Stimulated activated CD8-positive, alpha-beta memory T cell treated with anti-CD3 and anti-CD28 coated beads, Interleukin-7, amount 100 ng/mL, for 4 hours (primary cell): ENCODE measurements at regions not wholly inside any gene's neighbourhood (a gene's known extent, or its start where the extent isn't known, plus 50 kb on each side); places are given as distances from the start of the nearest gene placed in this dataset.
"Not testable (repeated sequence)": the region's sequence is repeated elsewhere in the genome, so short reads cannot be mapped to it uniquely, and the experiment has no call there.

ENCODE experiments used
- DNase-seq, 2 donors: peaks; one replicate each; pipeline ENCODE4 v3.0.0-alpha.2; 2020; ENCODE audit warnings: low read depth in 2 of 2

DNA sequence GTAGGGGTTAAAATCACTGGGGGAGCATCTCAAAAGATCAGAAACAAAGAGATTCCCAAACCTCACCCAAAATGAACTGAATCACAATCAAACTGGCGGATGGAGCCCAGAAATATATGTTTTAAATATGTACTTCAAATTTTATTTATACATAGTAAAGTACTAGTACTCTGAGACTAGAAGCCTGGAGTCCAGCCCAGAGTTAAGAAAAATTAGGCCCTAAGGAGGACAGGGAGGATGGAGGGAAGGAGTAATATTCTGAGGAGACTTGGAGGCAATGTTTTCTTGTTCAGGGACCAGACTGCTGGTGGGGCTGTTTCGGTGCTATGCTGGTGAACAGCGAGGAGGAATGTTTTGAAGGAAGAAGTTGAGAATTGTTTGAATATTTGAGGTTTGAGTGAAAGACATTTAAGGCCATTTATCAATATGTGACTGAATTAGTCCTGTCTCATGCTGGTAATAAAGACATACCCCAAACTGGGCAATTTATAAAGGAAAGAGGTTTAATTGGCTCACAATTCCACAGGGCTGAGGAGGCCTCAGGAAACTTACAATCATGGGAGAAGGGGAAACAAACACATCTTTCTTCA is 552.4 kb upstream of the DAB2 start:
- DNase-seq, result no peak

DNA sequence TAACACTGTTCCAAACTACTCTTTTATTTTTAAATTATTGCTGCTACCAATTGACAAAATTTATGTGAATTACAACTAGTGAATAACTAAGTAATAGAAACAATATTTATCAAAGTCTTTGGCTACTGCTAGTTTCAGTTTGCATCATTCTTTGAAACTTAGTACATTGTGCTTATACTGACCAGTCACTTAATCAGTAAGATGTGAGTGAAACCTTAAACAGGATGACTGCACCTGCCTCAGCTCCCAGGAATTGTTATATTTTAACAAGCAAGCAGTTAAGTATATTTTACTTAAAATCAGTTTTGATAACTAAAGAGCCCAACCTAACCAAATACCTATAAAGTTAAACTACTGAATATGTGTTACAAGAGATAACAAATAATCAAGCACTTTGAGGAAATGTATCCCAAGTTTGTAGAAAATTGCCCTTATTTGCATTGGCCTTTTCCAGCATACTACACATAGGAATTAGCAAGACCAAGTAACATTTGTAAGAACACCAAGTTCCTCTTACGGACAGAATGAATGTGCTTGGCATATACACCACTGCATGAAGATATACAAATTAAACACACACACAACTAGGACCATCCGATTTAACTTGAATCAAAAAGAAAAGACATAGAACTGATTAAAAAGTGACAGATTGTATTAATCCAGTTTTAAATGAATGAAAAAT is 545.5 kb upstream of the DAB2 start:
- no peak for DNase-seq

- no peak for DNase-seq
These were observed 543.6 kb upstream of the DAB2 start for GRCh38 chr5:39968381-39968780.

- DNase-seq, result no peak
These were observed 530.4 kb upstream of the DAB2 start for GRCh38 chr5:39955156-39955555.

- no peak for DNase-seq
These were observed 526.3 kb upstream of the DAB2 start for GRCh38 chr5:39951070-39951469.

DNA sequence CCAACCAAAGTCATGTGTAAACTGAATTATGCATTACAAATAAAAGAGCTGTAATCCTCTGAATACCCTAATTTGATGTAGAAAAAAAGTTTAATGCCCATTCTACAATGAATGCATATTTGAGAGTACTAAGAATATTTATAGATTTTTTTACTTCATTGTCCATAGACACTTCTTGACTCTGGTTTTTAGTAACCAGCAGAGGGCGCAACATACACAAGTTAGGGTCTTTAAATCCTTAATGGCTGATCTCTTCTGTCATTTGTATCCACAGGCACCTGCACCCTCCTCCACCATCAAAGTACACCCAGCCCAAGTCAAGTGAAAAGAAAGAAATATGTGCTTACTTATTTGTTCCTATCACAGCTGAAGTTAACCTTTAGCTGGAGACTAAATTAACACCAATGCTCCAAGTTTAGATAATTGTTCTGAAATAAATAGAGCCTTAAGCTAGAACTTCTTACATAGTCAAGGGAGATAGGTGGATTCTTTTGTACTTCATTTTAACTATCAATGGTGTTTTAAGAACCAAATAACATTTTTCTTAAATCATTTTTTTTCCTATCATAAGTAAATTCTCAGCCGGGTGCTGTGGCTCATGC is 524.2 kb upstream of the DAB2 start:
- peak; percentile 10 to 52 for DNase-seq

GRCh38 chr5:39948341-39948740 is 523.6 kb upstream of the DAB2 start:
- DNase-seq, result no peak

DNA sequence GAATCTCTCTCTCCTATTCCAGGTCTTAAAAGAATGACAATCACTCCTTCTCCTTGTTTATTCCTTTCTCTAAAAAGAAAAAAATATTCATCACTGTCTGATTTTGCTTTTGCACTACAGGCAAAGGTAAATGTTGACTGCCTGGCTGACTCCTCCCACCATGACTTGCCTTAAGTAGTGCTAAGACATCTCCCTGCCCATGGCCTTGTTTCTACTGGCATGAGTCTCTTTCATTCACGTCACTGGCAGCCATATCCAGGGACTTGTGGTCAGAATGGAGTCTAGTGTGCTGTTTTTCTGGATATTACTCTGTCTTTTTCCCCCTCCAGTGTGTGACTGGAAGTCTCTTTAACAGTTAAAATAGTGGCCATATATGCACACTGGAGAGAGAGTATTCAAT is 522.9 kb upstream of the DAB2 start:
- no peak for DNase-seq

GRCh38 chr5:39946356-39947045 is 521.7 kb upstream of the DAB2 start:
- no peak for DNase-seq

DNA sequence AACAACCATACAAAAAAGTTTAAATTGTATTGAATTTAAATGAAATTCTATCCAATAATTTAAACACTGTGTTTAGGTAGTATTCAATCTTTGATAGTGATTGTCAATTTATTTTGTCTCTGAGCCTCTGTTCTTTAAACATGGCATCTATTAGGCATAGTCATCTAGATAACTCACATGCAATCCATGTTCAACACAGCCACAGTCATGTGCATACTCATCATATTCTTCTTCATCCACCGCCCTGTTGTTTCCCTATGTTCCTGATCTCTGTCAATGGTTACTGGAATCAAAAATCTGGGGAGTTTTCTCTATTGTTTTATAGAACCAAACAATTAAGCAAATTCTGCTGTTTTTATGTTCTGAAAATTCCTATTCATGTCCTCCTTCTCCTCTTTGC is 521.1 kb upstream of the DAB2 start:
- no peak for DNase-seq

DNA sequence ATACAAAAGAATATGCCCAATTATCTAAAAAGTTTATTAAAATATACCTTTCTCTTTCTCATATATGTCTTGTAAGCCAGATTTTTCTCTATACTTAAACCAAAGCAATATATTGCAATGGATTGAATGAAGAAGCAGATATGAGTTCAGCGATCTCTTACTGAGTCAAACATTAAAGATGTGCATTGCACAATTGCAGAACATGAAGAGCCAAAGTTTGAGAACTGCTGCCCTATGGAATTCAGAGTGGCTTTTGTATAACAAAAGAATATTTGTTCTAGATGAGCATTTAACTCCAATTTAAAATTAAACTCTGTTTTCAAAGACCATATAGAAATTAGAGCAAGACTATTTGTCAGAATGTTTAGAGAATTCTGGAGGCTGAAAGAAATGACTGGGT is 519.0 kb upstream of the DAB2 start:
- DNase-seq, result no peak

DNA sequence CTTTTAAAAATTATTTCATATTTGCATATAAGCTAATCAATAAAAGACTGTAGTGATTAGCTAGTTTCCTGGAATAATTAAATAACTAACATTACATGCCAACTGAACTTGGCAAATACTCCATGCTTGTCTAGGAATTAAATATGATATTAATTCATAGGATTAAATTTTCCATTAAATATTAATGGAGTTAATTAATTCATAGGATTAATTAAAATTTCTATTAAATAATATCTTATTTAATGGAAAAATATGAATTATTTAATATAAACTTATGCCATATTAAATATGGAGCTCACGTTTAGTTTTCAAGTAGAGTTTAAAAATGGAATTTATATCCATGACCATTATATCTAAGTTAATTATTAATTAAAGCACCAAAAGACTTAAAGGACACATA is 517.8 kb upstream of the DAB2 start:
- DNase-seq, result no peak

DNA sequence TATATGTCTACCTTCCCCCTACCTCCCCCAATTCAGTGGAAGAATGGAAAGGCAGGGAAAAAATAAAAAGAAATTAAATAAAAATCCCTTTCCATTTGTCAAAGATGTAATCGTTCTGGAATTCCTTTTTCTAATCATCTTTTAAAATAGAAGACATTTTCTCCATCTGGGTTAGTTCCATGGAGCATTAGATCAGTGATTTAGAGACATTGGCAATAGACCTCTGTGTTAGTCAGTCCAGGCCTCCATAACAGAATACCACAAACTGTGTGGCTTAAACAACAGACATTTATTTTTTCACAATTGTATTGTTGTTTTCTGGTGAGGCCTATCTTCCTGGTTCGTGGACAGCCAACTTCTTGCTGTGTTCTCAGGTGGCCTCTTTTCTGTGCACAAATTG is 516.6 kb upstream of the DAB2 start:
- no peak for DNase-seq

GRCh38 chr5:39934830-39935229 is 510.1 kb upstream of the DAB2 start:
- DNase-seq, result no peak

DNA sequence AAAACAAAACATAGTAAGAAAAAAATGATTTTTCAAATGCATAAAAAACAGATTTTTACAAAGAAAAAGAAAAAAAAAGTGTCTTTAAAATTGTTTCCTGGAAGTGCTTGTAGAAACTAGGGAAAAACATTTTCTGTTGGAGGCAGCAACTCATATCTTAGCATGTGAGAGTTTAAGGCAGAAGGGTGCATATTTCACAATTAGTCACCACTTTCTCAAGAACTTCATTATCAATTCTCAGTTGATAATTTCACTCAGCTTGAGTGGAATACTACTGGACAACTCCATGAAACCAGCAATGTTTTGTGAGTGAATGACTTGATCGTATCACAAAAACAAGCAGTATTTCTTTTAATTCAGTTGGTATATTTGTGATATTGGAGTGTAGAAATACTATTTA is 508.3 kb upstream of the DAB2 start:
- no peak for DNase-seq

DNA sequence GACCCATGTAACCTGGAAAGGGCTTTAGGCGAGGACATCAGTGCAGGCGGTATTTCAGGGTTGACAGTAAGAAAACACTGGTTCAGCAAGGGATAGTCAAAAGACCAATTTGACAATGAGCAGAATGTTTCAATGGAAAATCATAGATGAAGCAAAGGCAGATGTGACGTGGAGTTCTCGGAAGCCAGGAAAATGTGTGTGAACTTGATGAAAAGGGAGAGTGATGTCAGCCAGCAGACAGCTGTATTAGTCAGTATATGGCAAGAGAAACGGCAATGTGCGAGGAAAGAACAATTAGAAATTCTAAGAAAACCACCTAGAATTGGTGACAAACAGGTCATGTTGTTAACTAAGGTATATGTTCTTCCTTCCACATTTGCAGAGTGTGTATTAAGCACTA is 503.9 kb upstream of the DAB2 start:
- no peak for DNase-seq

DNA sequence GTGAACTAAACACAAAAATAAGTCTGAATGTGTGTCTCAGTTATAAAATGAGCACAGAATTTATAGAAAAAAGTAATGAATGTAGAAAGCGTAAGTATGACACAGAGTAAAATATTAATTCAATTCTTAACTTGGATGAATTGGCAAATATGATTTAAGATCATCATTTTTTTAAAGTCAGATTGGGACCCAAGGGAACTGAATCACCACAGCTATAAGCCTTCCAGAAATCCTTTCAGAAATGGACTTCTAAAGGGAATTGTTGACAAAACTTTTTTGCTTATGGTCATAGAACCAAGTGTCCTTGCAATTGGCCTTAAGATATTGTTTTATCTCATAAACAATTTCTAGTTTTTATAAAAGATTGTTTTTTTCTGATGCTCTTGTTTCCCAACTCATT is 495.1 kb upstream of the DAB2 start:
- DNase-seq, result no peak

DNA sequence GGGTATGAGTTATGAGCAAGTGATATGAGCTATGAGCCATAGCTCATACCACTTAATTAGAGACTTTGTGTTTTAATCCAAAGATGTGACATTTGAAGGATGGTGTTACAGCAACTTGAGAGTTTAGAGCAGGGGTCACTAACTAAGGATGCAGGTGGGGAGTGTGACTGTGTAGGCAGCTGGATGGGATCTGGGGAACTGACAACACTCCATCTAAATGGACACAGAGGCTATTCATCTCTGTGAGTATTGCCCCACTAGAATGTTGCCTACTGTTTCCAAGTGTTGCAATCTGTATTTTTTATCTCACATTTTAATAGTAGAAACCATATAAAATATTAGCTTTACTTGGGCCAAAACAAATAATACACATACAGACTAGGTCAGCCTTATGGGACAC is 488.1 kb upstream of the DAB2 start:
- DNase-seq, result no peak

- DNase-seq, result not testable (repeated sequence)
These were observed 482.6 kb upstream of the DAB2 start for GRCh38 chr5:39907267-39907951.

GRCh38 chr5:39906146-39906545 is 481.4 kb upstream of the DAB2 start:
- DNase-seq, result no peak

GRCh38 chr5:39905356-39905755 is 480.6 kb upstream of the DAB2 start:
- no peak for DNase-seq

- no peak for DNase-seq
These were observed 477.8 kb upstream of the DAB2 start for GRCh38 chr5:39902626-39903025.
